Heart left ventricle (tissue), 16 donors: ENCODE measurements at regions not wholly inside any gene's neighbourhood (a gene's known extent, or its start where the extent isn't known, plus 50 kb on each side); places are given as distances from the start of the nearest gene placed in this dataset.
"Not testable (repeated sequence)": the region's sequence is repeated elsewhere in the genome, so short reads cannot be mapped to it uniquely, and the experiment has no call there.

ENCODE experiments used
- ATAC-seq, 4 donors: fragments of 200-7000 bp; cut with Tn5 transposase; one replicate each; pipeline ENCODE4 v1.9.1; 2020 to 2022; ENCODE audit warnings: moderate library complexity in 4 of 4, mild to moderate bottlenecking in 3 of 4, moderate number of reproducible peaks in 1 of 4
- DNase-seq, 5 donors: peaks; one replicate each; pipeline ENCODE4 v3.0.0-alpha.2; 2020
- H3K27ac ChIP-seq, 12 donors: fragments of 200-600 bp; sonication (generic) in 4 of 12; one replicate each; pipeline versions ENCODE4 v1.5.0 to v1.8.0; 2016 to 2022; ENCODE audit warnings: mild to moderate bottlenecking in 2 of 12
- H3K27me3 ChIP-seq, 9 donors: fragments of 200-600 bp; sonication (generic) in 2 of 9; one replicate each; pipeline versions ENCODE4 v1.5.1 to v1.8.0; 2016 to 2022; ENCODE audit warnings: mild to moderate bottlenecking in 3 of 9
- H3K36me3 ChIP-seq, 9 donors: fragments of 200-600 bp; sonication (generic) in 2 of 9; one replicate each; pipeline versions ENCODE4 v1.5.0 to v1.8.0; 2018 to 2022; ENCODE audit warnings: mild to moderate bottlenecking in 2 of 9
- H3K4me1 ChIP-seq, 12 donors: fragments of 200-600 bp; sonication (generic) in 4 of 12; one replicate each; pipeline versions ENCODE4 v1.5.0 to v1.8.0; 2016 to 2022; ENCODE audit warnings: mild to moderate bottlenecking in 3 of 12
- H3K4me3 ChIP-seq, 12 donors: fragments of 200-600 bp; sonication (generic) in 4 of 12; one replicate each; pipeline versions ENCODE4 v1.5.0 to v1.8.0; 2017 to 2022; ENCODE audit warnings: mild to moderate bottlenecking in 9 of 12, moderate library complexity in 4 of 12
- H3K9me3 ChIP-seq, 12 donors: fragments of 200-600 bp; sonication (generic) in 4 of 12; one replicate each; pipeline versions ENCODE4 v1.5.0 to v1.8.0; 2016 to 2022; ENCODE audit warnings: mild to moderate bottlenecking in 1 of 12
- CTCF ChIP-seq, 12 donors: fragments of 200-600 bp; sonication (generic) in 4 of 12; IDR thresholded peaks; one replicate each; pipeline versions ENCODE4 v1.5.0 to v1.8.0; 2018 to 2022; ENCODE audit warnings: antibody characterized with exemption in 12 of 12, mild to moderate bottlenecking in 5 of 12
- POLR2A ChIP-seq, 2 donors: fragments of 450-650 bp; IDR thresholded peaks; one replicate each; pipeline ENCODE4 v1.6.1; 2017; ENCODE audit warnings: antibody characterized with exemption in 2 of 2, mild to moderate bottlenecking in 2 of 2, moderate library complexity in 2 of 2
- WGBS, 4 donors: extraction: QIAGEN DNeasy Blood & Tissue Kit in 2 of 4; methylation state at CpG; one replicate each; pipeline versions ENCODE4 v1.1.5 to v1.1.7; 2013 to 2018; 5-methylcytosine and 5-hydroxymethylcytosine counted together
- intact Hi-C, 10 donors: fragments of 100-400 bp; cut with DNase I; formaldehyde crosslinking; loops; one replicate each; pipeline versions ENCODE4 v1.11.1 to v1.14.2; 2022
- donor health status: ischemic (EF 13 %, LVEDD 7.1; RV severe dilation, severe dysfunction).
- donor health status: healthy with polysubstance abuse.
- donor health status: DM: no; HTN: yes; CAD: no.
- donor health status: DM: no; HTN: no; CAD: no.
- donor health status: ischemic (EF 25% LVEDD 6.9; RV normal size, moderate dysfunction).
- donor health status: ischemic (EF 25% LVEDD 5.7; RV mildly dilated, moderate dysfunction).
- donor health status: healthy.
- donor health status: DM: yes; HTN: yes; CAD: no.
- donor health status: ischemic (EF 35%, LVEDD 5.7; RV mildly dilated, moderate dysfunction).
- donor health status: nonischemic (EF 11% LVEDD 7.7; RV severe dilation, severe dysfunction).
- donor health status: DM: yes; HTN: yes; CAD: no.
- donor health status: PGD.
- donor health status: ischemic (EF 29% LVEDD 5.4; RV normal size, mild dysfunction).
- donor health status: nonischemic (EF 23%, LVEDD 6.1; RV moderate dilation, normal function).

GRCh38 chr4:33493231-33493630, 2751.1 kb downstream of the ARAP2 start:
- intact Hi-C loops = no loop called here
- Histone ChIP-seq H3K9me3 (peaks cover 0 to 3% (median 0%) of the 10 kb centered on the region in 12 donors), H3K27me3 (no peaks in the 10 kb centered on the region), H3K4me1 (no peaks in the 10 kb centered on the region), H3K36me3 (no peaks in the 10 kb centered on the region), H3K27ac (no peak overlapping the region), H3K4me3 (no peak overlapping the region)
- WGBS, 4 donors = 72 to 76% (median 74%) methylated on average over 2 of the region's 2 CpGs
- DNase-seq (no peak), ATAC-seq (no peak)
- TF ChIP-seq POLR2A (IDR thresholded peaks at IDR 0.05) (no peak), CTCF (IDR thresholded peaks at IDR 0.05) (no peak)

- Histone ChIP-seq H3K27me3 (no peaks in the 10 kb centered on the region), H3K9me3 (peaks cover 0 to 3% (median 0%) of the 10 kb centered on the region in 12 donors), H3K27ac (no peak overlapping the region), H3K36me3 (no peaks in the 10 kb centered on the region), H3K4me3 (no peak overlapping the region), H3K4me1 (no peaks in the 10 kb centered on the region)
- ATAC-seq (no peak), DNase-seq (no peak)
- WGBS, 4 donors = 62 to 76% (median 67%) methylated on average over 2 of the region's 2 CpGs
- TF ChIP-seq POLR2A (IDR thresholded peaks at IDR 0.05) (no peak), CTCF (IDR thresholded peaks at IDR 0.05) (no peak)
- intact Hi-C loops = no loop called here
These were observed 2750.2 kb downstream of the ARAP2 start for GRCh38 chr4:33494150-33494549.

- H3K36me3 ChIP-seq, H3K4me3 ChIP-seq, H3K27me3 ChIP-seq, H3K27ac ChIP-seq, intact Hi-C loops, ATAC-seq, H3K4me1 ChIP-seq, DNase-seq: not testable (repeated sequence)
- whole genome bisulfite sequencing, 4 donors = 86 to 91% (median 88%) methylated on average over 6 of the region's 6 CpGs
- peaks cover 0 to 30% (median 15%) of the 10 kb centered on the region in 12 donors for H3K9me3 ChIP-seq
These were observed 2742.7 kb downstream of the ARAP2 start for GRCh38 chr4:33501587-33501986.

- no peak for DNase-seq
- Histone ChIP-seq H3K4me3 (no peak overlapping the region), H3K9me3 (peaks cover 0 to 13% (median 0%) of the 10 kb centered on the region in 12 donors), H3K36me3 (no peaks in the 10 kb centered on the region), H3K4me1 (no peaks in the 10 kb centered on the region), H3K27me3 (no peaks in the 10 kb centered on the region), H3K27ac (no peak overlapping the region)
- no peak for ATAC-seq
- intact Hi-C loops = no loop called here
- TF ChIP-seq CTCF (IDR thresholded peaks at IDR 0.05) (no peak), POLR2A (IDR thresholded peaks at IDR 0.05) (no peak)
- WGBS, 4 donors = 63 to 78% (median 71%) methylated on average over 3 of the region's 3 CpGs
These were observed 2731.9 kb downstream of the ARAP2 start for GRCh38 chr4:33512397-33512796.

GRCh38 chr4:33518856-33519255, 2725.5 kb downstream of the ARAP2 start:
- intact Hi-C loops = no loop called here
- Histone ChIP-seq H3K9me3 (peaks cover 0 to 15% (median 0%) of the 10 kb centered on the region in 12 donors), H3K4me3 (no peak overlapping the region), H3K36me3 (no peaks in the 10 kb centered on the region), H3K4me1 (no peaks in the 10 kb centered on the region), H3K27me3 (no peaks in the 10 kb centered on the region), H3K27ac (no peak overlapping the region)
- DNase-seq (no peak), ATAC-seq (no peak)
- WGBS, 4 donors = 77 to 88% (median 83%) methylated on average over 6 of the region's 6 CpGs
- no peak for TF ChIP-seq CTCF (IDR thresholded peaks at IDR 0.05)
- no peak for TF ChIP-seq POLR2A (IDR thresholded peaks at IDR 0.05)
